HG02970 (cell line): ENCODE measurements at regions not wholly inside any gene's neighbourhood (a gene's known extent, or its start where the extent isn't known, plus 50 kb on each side); places are given as distances from the start of the nearest gene placed in this dataset.
"Not testable (repeated sequence)": the region's sequence is repeated elsewhere in the genome, so short reads cannot be mapped to it uniquely, and the experiment has no call there.

Experiments used
- ATAC-seq: cut with Tn5 transposase; IDR thresholded peaks from one replicate; pipeline ENCODE4 v1.9.1; 2021; ENCODE audit warnings: mild to moderate bottlenecking, moderate library complexity, moderate number of reproducible peaks; ENCODE audit not compliant: unreplicated experiment, low FRiP score

DNA sequence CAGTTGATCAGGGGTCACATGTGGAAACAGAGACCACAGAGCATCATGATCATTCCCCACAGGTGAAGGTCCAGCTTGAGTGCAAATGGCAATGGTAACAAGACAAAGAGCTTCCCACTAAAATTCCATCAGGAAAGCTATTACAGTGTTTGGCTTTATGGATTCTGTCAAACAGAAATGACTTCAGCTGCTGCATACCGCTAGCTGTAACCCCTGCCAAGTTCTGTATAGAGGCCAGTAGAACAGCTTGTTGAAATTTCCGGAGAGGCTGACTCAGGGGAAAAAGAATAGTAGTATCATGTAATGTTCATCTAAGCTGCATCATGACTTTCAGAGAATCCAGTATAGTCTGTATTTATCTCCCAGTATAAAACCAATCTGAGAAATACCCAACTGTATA is 1704.7 kb downstream of the SLITRK5 start:
- no peak for ATAC-seq

DNA sequence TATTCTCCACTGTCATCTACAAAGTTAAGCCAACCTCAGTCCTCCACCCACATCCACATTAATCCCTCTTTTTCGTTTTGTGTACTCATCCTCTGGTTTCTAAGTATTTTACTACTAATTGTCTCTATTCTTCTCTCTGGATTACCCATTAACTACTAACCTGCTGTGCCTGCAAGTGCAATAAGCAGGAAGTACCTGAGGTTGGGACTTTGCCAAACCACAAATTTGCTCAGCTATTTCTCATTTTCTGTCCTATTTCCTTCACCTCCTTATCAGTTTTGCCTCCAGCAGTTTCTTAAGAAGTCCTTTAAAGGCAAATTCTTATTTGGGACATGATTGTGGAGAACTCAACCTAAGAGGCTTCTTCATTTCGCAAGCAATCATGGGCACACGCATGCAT is 1708.9 kb downstream of the SLITRK5 start:
- no peak for ATAC-seq

DNA sequence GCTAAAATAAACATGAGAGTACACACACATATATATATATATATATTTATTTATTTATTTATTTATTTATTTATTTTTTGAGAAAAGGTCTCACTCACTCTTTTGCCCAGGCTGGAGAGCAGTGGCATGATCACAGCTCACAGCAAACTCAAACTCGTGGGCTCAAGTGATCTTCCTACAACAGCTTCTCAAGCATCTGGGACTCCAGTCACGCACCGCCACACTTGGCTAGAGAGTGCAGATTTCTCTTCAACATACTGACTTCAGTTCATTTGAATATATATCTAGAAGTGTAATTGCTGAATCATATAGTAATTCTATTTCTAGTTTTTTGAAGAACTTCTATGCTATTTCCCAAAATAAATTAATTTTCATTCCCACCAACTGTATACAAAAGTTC is 1711.8 kb downstream of the SLITRK5 start:
- ATAC-seq: no peak

DNA sequence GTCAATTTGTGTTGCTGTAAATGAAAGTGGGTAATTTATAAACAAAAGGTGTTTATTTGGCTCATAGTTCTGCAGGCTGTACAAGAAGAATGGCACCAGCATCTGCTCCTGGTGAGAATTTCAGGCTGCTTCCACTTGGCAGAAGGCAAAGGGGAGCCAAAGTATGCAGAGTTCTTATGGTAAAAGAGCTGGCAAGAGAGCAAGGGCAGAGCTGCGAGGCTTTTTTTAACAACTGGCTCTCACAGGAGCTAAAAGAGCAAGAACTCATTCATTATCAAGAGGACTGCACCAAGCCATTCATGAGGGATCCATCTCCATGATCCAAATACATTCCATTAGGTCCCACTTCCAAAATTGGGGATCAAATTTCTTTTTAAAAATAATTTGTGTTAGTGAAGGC is 1712.7 kb downstream of the SLITRK5 start:
- no peak for ATAC-seq

DNA sequence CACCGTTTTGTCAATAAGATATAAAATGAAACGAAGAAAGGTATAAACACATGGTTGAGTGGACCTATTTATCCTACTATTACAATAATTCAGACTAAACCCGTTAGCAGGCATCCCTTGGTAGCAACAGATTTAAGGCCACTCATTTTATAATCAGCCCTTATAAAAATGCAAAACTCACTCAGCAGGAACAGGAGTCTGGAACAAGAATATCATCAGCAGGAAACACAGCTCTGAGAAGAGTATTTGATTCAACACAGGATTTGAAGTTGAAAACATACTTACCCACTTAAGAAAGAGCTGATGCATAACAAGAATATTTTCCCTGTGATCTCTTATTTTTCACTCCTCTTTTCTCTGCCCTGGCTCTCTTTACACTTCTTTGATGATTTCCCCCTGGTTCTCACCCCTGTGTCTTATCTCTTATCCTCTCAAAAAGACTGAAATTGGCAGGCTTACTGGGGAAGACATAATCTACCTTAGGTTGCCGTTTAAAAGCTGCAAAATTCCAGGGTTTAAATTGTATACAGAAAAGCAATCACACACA is 1722.7 kb downstream of the SLITRK5 start:
- no peak for ATAC-seq

DNA sequence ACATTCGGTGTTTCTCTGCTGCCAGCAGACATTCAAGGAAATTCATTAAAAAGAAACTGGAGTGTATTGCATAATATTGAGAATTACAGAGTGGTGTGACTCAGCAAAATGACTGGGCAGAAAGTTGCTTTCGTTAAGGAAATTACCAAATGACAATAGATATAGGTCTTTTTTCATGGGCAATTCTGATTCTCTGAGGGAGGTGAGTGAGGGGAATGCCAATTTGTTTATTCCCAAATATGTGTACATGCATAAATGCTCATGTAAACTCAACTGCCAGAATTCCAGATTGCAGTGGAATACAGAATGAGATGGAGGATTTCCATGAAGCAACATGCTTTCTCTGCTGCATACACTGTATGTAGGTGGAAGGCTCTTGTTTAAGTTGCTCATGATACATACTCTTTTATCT is 1730.1 kb downstream of the SLITRK5 start:
- ATAC-seq: no peak

DNA sequence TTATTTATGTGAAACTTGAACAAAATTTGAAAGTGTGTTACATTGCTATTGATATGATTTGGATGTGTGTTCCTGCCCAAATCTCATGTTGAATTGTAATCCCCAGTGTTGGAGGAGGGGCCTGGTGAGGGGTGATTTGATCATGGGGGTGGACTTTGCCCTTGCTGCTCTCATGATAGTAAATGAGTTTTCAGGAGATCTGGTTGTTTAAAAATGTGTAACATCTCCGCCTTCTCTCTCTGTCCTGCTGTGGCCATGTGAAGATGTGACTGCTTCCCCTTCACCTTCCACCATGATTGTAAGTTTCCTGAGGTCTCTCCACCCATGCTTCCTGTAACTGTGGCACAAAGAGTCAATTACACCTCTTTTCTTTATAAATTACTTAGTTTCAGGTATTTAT is 1731.0 kb downstream of the SLITRK5 start:
- ATAC-seq: no peak

DNA sequence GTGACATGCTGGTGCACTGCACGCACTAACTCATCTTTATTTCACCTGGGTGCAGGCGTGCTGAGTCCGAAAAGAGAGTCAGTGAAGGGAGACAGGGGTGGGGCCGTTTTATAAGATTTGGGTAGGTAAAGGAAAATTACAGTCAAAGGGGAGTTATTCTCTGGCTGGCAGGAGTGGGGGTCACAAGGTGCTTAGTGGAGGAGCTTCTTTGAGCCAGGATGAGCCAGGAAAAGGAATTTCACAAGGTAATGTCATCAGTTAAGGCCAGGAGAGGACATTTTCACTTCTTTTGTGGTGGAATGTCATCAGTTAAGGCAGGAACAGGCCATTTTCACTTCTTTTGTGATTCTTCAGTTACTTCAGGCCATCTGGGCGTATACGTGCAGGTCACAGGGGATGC is 1734.9 kb downstream of the SLITRK5 start:
- ATAC-seq: not testable (repeated sequence)

DNA sequence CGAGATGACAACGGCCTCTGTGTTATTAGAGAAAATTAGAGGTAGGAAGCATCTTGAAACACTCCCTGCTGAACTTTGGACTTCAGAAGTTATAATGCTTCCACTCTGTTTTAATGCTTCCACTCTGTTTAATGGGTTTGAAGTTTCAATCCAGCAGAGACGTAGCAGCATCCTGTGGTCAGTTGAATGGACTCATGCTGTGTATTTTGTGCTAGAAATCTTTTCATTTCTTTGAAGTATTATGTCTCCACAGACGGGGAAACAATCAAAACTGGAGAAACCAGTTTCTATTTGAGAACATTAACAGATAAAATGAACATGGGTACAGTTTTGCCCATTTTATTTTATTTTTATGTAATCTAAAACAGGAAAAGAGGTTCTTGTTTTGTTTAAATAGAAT is 1736.2 kb downstream of the SLITRK5 start:
- no peak for ATAC-seq

DNA sequence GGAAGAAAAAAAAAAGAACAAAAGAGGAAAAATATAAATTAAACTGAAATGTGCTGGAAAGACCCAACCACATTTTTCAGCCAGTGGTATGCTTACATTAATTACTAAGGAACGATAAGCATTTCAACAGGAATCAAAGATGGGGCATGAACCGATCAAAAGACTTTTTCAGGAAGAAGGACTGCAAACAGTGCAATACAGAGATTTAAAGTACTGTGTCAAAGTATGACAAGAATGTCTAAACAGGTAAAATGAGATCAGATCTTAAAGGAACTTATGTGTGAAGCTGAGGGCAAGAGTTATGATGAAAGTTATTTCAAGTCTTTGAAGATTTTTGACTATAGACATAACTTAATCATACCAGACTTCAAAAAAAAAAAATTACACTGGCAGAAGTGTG is 1761.8 kb downstream of the SLITRK5 start:
- ATAC-seq: no peak

DNA sequence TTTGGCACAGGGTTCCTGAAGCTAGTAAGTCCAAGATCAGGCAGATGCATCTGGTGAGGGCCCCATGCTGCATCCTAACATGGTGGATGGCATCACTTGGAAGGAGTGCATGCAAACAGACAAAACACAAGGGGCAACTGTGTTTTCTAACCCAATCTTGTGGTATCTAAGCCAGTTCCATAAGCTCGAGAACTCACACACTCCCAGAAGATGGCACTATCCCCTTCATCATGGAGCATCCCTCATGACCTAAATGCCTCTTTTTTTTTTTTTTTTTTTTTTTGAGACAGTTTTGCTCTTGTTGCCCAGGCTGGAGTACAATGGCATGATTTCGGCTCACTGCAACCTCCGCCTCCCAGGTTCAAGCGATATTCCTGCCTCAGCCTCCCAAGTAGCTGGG is 1763.5 kb downstream of the SLITRK5 start:
- not testable (repeated sequence) for ATAC-seq

DNA sequence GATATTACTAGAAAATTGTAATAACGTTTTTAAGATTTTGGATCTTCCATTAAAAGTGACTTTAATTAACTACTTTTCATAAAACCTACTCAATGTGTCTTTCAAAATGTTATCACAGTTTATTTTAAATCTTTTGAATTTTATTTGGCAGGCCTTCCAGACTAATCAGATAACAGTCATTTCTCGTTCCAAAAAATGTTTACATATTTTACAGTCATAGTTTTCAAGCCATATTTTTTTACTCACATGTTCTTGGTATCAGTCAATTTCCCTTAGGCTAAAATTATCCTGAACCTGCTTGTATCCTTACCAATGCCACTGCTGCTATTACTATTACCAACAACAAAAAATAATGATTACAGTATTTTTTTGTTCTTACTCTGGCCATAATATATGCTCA is 1783.5 kb downstream of the SLITRK5 start:
- no peak for ATAC-seq

DNA sequence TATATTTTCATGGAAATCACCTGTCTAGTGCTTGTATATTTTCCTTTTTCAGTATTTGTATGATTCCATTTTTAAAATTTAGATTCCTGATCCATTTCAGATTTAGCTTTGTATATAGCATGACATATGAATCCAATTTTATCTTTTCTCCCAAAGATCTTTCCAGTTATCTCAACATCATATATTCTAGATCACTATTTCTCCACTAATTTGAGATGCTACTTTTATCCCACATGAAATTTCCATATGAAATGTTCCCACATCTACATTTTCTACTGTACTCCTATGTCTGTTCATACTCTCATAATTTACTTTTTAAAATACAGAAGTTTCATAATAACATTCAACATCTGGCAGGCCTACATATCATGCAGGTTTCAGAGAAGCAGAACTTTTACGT is 1784.1 kb downstream of the SLITRK5 start:
- ATAC-seq: no peak

DNA sequence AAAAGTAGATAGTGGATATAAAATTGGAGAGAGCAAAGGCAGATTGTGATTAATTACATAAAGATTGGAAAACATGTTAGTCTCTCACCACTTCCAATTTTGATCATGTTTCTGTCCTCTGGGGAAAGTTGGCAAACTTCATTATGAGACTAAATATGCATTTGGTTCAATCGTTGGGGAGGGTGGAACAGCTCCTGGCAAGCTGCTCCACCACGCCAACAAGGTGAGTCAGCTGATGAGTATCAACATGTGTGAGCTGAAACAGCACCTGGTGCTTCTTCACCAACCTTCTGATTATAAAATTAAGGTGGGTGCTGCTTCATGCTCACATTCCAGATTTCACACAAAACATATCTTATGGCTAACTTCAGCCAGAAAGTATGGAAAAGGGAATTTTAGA is 1784.6 kb downstream of the SLITRK5 start:
- no peak for ATAC-seq

DNA sequence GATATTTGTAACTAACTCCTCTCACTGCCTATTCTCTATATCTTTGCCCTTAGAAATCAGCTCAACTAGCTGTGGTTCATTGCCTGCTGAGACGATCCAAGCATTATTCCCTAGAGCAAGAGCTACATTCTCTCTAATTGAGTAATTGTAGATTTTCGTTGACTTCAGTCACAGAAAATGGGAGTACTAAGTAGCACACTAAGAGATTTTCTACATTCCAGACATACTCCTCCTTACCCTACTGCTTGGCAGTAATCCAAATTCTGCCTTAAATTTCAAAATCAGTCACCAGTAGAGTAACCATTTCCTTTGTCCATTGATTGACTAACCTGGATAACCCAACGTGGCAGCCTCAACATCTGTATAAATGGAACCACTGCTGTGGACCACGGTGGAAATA is 1786.8 kb downstream of the SLITRK5 start:
- no peak for ATAC-seq

DNA sequence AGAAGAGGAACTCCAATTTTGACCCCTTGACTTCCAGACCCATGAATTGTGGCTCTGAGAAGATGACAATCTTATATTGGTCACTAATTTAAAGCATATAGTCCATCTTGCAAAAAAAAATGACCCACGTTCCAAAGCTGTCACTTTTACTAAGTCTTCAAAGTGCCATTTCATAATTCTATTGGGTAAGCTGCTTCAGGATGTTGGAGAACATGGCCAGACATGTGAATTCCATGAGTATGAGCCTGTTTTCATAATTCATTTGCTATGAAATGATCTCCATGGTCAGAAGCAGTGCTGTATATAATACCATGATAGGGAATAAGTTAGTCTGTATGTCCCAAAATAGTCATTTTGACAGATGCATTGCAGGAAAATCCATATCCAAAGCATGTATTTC is 1787.3 kb downstream of the SLITRK5 start:
- no peak for ATAC-seq

DNA sequence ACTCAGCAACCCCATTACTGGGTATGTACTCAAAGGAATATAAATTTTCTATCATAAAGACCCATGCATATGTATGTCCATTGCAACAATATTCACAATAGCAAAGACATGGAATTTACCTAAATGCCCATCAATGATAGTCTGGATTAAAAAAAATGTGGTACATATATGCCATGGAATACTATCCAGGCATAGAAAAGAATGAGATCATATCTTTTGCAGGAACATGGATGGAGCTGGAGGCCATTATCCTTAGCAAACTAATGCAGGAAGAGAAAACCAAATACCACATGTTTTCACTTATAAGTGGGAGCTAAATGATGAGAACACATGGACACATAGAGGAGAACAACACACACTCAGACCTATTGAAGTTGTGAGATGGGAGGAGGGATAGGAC is 1789.7 kb downstream of the SLITRK5 start:
- not testable (repeated sequence) for ATAC-seq

DNA sequence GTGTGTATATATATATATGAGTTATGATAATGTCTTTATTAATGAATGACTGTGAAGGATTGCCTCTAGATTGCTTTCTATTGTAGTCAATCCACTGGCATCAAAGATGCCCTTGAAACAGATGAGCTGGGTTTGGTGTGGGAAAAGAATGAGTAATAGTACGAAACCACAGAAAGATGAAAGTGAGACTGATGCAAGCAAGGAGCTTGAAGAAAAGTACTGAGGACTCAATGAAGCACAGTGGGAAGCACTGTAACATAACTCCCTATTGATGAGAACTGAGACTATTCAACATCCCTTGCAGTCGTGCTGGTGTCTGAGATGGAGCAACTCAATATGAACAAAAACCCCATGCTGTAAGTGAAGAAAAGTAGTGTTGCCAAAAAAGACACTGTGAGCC is 1794.2 kb downstream of the SLITRK5 start:
- no peak for ATAC-seq

DNA sequence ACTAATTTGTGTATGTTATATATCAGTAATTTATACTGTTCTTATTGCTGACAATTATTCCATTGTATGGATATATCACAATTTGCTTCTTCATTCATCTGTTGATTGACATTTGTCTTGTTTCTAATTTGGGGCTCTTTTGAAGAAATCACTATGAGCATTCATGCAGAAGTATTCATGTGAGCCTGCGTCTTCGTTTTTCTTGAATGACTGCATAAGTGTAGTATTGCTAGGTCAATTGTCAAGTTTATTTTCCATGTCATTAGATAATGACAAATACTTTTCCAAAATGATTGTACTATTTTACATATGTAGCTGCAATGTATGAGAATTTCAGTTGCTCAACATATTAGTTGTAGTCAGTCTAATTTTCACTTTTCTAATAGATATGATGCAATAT is 1796.9 kb downstream of the SLITRK5 start:
- no peak for ATAC-seq

DNA sequence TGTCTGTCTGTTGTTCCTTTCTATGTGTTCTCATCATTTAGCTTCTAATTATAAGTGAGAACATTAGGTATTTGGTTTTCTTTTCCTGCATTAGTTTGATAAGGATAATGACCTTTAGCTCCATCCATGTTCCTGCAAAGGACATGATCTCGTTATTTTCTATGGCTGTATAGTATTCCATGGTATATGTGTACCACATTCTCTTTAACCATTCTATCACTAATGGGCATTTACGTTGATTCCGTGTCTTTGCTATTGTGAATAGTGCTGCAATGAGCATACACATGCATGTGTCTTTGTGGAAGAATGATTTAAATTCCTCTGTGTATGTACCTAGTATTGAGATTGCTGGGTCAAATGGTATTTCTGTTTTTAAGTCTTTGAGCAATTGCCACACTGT is 1799.7 kb downstream of the SLITRK5 start:
- no peak for ATAC-seq

DNA sequence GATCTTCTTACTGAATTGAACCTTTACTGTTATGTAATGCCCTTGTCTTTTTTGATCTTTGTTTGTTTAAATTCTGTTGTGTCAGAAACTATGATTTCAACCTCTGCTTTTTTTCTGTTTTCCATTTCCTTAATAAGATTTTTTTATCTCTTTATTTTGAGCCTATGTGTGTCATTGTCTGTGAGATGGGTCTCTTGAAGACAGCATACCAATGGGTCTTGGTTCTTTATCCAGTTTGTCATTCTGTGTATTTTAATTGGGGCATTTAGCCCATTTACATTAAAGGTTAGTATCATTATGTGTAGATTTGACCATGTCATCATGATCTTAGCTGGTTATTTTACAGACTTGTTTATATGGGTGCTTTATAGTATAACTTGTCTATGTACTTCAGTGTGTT is 1803.3 kb downstream of the SLITRK5 start:
- ATAC-seq: no peak

DNA sequence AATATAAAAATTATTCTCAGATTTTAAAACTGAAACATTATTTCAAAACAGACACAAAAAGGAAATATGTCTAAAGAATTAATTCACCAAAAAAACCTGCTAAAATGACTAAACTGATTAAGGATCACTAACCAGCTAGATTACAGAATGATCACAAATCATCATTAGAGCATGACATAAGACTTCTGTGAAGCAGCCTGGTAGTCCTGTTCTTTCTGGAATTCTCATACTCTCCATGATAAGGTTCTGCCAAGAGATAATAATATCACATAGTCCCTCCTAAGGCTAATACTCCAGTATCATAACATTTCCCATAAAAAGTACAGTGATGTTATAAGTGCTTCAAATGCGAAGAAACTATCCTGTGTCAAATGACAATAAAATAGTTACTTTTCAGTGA is 1814.9 kb downstream of the SLITRK5 start:
- no peak for ATAC-seq

DNA sequence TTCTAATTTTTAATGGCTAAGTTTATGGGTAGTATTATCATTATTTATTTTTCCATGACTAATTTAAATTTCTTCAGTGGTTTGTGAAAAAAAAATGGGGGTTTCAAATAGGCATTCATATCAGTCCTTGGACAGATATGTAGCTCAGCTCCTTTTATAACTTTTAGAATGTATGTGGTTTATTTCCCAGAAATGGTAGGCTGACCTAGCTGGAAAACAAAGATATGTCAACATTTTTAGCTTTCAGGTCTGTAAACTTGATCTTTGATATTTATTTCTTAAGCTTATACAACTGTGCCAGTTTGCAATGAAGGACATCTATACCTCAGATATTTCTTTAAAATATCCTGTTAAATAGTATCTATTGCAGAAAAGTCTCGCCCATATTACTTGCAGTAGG is 1815.5 kb downstream of the SLITRK5 start:
- no peak for ATAC-seq
